Motor neuron (in vitro differentiated cells): ENCODE measurements at regions not wholly inside any gene's neighbourhood (a gene's known extent, or its start where the extent isn't known, plus 50 kb on each side); places are given as distances from the start of the nearest gene placed in this dataset.

ENCODE experiments used
- ATAC-seq, 8 experiments: fragments of 200-7000 bp; cut with Tn5 transposase; replicated peaks in 6 of 8; 2 replicates each; pipeline ENCODE4 v1.8.0; 2021; ENCODE audit warnings: mild to moderate bottlenecking in 8 of 8, moderate library complexity in 8 of 8
- H3K27ac ChIP-seq, 2 donors: fragments of 250-450 bp; sonication (Bioruptor Pico); 2 replicates each; pipeline ENCODE4 v1.9.0; 2021; ENCODE audit warnings: antibody characterized with exemption in 2 of 2, mild to moderate bottlenecking in 2 of 2, moderate library complexity in 1 of 2
- H3K4me1 ChIP-seq, 2 donors: fragments of 250-450 bp; sonication (Bioruptor Pico); replicated peaks in 1 of 2; 2 replicates each; pipeline ENCODE4 v1.6.1; 2021; ENCODE audit warnings: antibody characterized with exemption in 2 of 2, mild to moderate bottlenecking in 2 of 2, moderate library complexity in 1 of 2
- H3K4me3 ChIP-seq, 5 donors: fragments of 250-450 bp; sonication (Bioruptor Pico); 2 replicates each; pipeline ENCODE4 v1.9.0; 2021; ENCODE audit warnings: antibody characterized with exemption in 5 of 5, mild to moderate bottlenecking in 5 of 5, moderate library complexity in 4 of 5
- WGBS, 10 experiments: fragments of 450-650 bp; shearing (Covaris generic); methylation state at CpG; one replicate each; pipeline ENCODE4 v1.0.0; 2022; 5-methylcytosine and 5-hydroxymethylcytosine counted together
- in situ Hi-C, 9 experiments: fragments of 400-800 bp; cut with MboI; loops; one replicate each; pipeline ENCODE4 v1.15.0; 2021; ENCODE audit warnings: low sequenced_read_pairs in 9 of 9, low pct_unique_long_range_greater_than_20kb in 2 of 9; ENCODE audit not compliant: unreplicated experiment in 9 of 9

- Histone ChIP-seq H3K4me3 (no peak overlapping the region), H3K4me1 (peaks cover 4 to 9% of the 10 kb centered on the region in 2 donors), H3K27ac (no peak overlapping the region)
- WGBS, 10 experiments = 64 to 96% (median 91%) methylated on average over 2 to 3 of the region's 3 CpGs; no CpG with 5 or more reads in 4 of the 10 experiments
- ATAC-seq = no peak
- in situ Hi-C loops = no loop called here
Measured at GRCh38 chr1:59007429-59007819, 223.6 kb upstream of the JUN start.

- Histone ChIP-seq H3K4me1 (peaks cover 8 to 13% of the 10 kb centered on the region in 2 donors), H3K27ac (no peak overlapping the region), H3K4me3 (no peak overlapping the region)
- peak in 5 of 8 experiments; percentile 41 to 79 (median 69) for ATAC-seq
- 23 to 70% (median 64%) methylated on average over 4 to 8 of the region's 8 CpGs; no CpG with 5 or more reads in 1 of the 10 experiments for WGBS, 10 experiments
- in situ Hi-C loops = no loop called here
Measured at GRCh38 chr1:59007820-59008598, 224.2 kb upstream of the JUN start.

GRCh38 chr1:59008599-59009347 is 224.9 kb upstream of the JUN start:
- 36 to 100% (median 88%) methylated on average over 2 to 7 of the region's 8 CpGs for WGBS, 10 experiments
- Histone ChIP-seq H3K4me3 (no peak overlapping the region), H3K27ac (no peak overlapping the region), H3K4me1 (peaks cover 14 to 20% of the 10 kb centered on the region in 2 donors)
- peak in 3 of 8 experiments; percentile 21 to 69 (median 50) for ATAC-seq
- in situ Hi-C loops = no loop called here

GRCh38 chr1:59011663-59012062 is 227.8 kb upstream of the JUN start:
- ATAC-seq = no peak
- Histone ChIP-seq H3K4me1 (peaks cover 27 to 30% of the 10 kb centered on the region in 2 donors), H3K27ac (no peak overlapping the region), H3K4me3 (no peak overlapping the region)
- WGBS, 10 experiments = 90 to 100% (median 97%) methylated on average over 2 to 3 of the region's 3 CpGs; no CpG with 5 or more reads in 1 of the 10 experiments
- in situ Hi-C loops = no loop called here

GRCh38 chr1:59012378-59012777 is 228.5 kb upstream of the JUN start:
- ATAC-seq = no peak
- Histone ChIP-seq H3K4me3 (no peak overlapping the region), H3K27ac (no peak overlapping the region), H3K4me1 (peaks cover 27 to 32% of the 10 kb centered on the region in 2 donors)
- WGBS, 10 experiments = 73 to 100% (median 95%) methylated on average over 1 to 3 of the region's 3 CpGs; no CpG with 5 or more reads in 3 of the 10 experiments
- in situ Hi-C loops = no loop called here

- H3K4me1 ChIP-seq = peaks cover 23 to 26% of the 10 kb centered on the region in 2 donors
- H3K27ac ChIP-seq = peak overlapping the region; percentile 52 to 75
- peak; percentile 73 to 85 (median 84) for ATAC-seq
- in situ Hi-C loops = no loop called here
- WGBS, 10 experiments = 1 to 18% (median 12%) methylated on average over 4 to 15 of the region's 16 CpGs
- H3K4me3 ChIP-seq = no peak overlapping the region
Measured at GRCh38 chr1:59013276-59013927, 229.6 kb upstream of the JUN start.

GRCh38 chr1:59013928-59014279 is 230.1 kb upstream of the JUN start:
- in situ Hi-C loops = no loop called here
- Histone ChIP-seq H3K27ac (peak overlapping the region in 1 of 2 donors; percentile 75), H3K4me3 (no peak overlapping the region), H3K4me1 (peaks cover 23 to 25% of the 10 kb centered on the region in 2 donors)
- 0 to 58% (median 24%) methylated on average over 1 to 3 of the region's 3 CpGs for WGBS, 10 experiments
- ATAC-seq = peak in 1 of 8 experiments; percentile 8

- Histone ChIP-seq H3K4me3 (no peak overlapping the region), H3K27ac (no peak overlapping the region), H3K4me1 (peaks cover 23 to 25% of the 10 kb centered on the region in 2 donors)
- 80 to 100% (median 100%) methylated on average over 1 to 2 of the region's 2 CpGs for WGBS, 10 experiments
- in situ Hi-C loops = no loop called here
- ATAC-seq = no peak
Measured at GRCh38 chr1:59014827-59015226, 231.0 kb upstream of the JUN start.

- no peak overlapping the region for H3K4me3 ChIP-seq
- H3K4me1 ChIP-seq = peaks cover 23 to 25% of the 10 kb centered on the region in 2 donors
- 4 to 100% (median 66%) methylated on average over 2 to 3 of the region's 4 CpGs; no CpG with 5 or more reads in 3 of the 10 experiments for WGBS, 10 experiments
- H3K27ac ChIP-seq = no peak overlapping the region
- in situ Hi-C loops = no loop called here
- peak in 4 of 8 experiments; percentile 16 to 62 (median 42) for ATAC-seq
Measured at GRCh38 chr1:59015708-59016107, 231.9 kb upstream of the JUN start.

- in situ Hi-C loops = no loop called here
- ATAC-seq = peak in 5 of 8 experiments; percentile 15 to 44 (median 21)
- 60 to 84% (median 80%) methylated on average over 1 to 2 of the region's 2 CpGs; no CpG with 5 or more reads in 6 of the 10 experiments for WGBS, 10 experiments
- peaks cover 23 to 25% of the 10 kb centered on the region in 2 donors for H3K4me1 ChIP-seq
- H3K27ac ChIP-seq = no peak overlapping the region
- H3K4me3 ChIP-seq = no peak overlapping the region
Measured at GRCh38 chr1:59016390-59016789, 232.5 kb upstream of the JUN start.

GRCh38 chr1:59017501-59018231 is 233.8 kb upstream of the JUN start:
- Histone ChIP-seq H3K27ac (no peak overlapping the region), H3K4me1 (peaks cover 22 to 25% of the 10 kb centered on the region in 2 donors), H3K4me3 (no peak overlapping the region)
- in situ Hi-C loops = no loop called here
- WGBS, 10 experiments = 39 to 100% (median 83%) methylated on average over 1 to 7 of the region's 8 CpGs; no CpG with 5 or more reads in 1 of the 10 experiments
- ATAC-seq = peak in 5 of 8 experiments; percentile 34 to 54 (median 43)

- H3K4me3 ChIP-seq = no peak overlapping the region
- H3K4me1 ChIP-seq = peaks cover 14 to 17% of the 10 kb centered on the region in 2 donors
- no peak overlapping the region for H3K27ac ChIP-seq
- 78 to 100% (median 89%) methylated on average over 1 to 6 of the region's 6 CpGs; no CpG with 5 or more reads in 1 of the 10 experiments for WGBS, 10 experiments
- ATAC-seq = no peak
- in situ Hi-C loops = no loop called here
Measured at GRCh38 chr1:59018446-59018845, 234.6 kb upstream of the JUN start.
